ENCODE measurements at regions not wholly inside any gene's neighbourhood (a gene's known extent, or its start where the extent isn't known, plus 50 kb on each side); places are given as distances from the start of the nearest gene placed in this dataset.
"Not testable (repeated sequence)": the region's sequence is repeated elsewhere in the genome, so short reads cannot be mapped to it uniquely, and the experiment has no call there.

- H3K9me3 ChIP-seq (replicated peaks in 1 of 2; ENCODE audit: control insufficient read depth in 1 of 2, insufficient read depth in 1 of 2, low read length in 2 of 2) = peaks cover 0 to 3% of the 10 kb centered on the region in 2 donors
- DNase-seq = no peak
- no peaks in the 10 kb centered on the region for H3K27me3 ChIP-seq (ENCODE audit: control insufficient read depth in 2 of 2, insufficient read depth in 2 of 2, low read length in 2 of 2)
- H3K9ac ChIP-seq (ENCODE audit: insufficient read depth, low read length, poor library complexity, severe bottlenecking) = no peak overlapping the region
- H3K36me3 Mint-ChIP-seq = no peaks in the 10 kb centered on the region
- peaks cover 0 to 4% (median 0%) of the 10 kb centered on the region in 7 donors for H3K9me3 Mint-ChIP-seq
- no CpG with 5 or more reads among the region's 3 CpGs for WGBS (ENCODE audit: insufficient coverage)
- H3K27me3 Mint-ChIP-seq (ENCODE audit: low read depth in 3 of 3) = no peaks in the 10 kb centered on the region
- H3K36me3 ChIP-seq (replicated peaks in 1 of 2; ENCODE audit: control insufficient read depth in 1 of 2, insufficient read depth in 2 of 2, low read length in 2 of 2) = no peaks in the 10 kb centered on the region
- H3K79me2 ChIP-seq (ENCODE audit: insufficient read depth, low read length) = no peaks in the 10 kb centered on the region
- H3K4me2 ChIP-seq (replicated peaks; ENCODE audit: extremely low read depth, low read length, poor library complexity, severe bottlenecking) = no peak overlapping the region
- H3K4me1 Mint-ChIP-seq = no peaks in the 10 kb centered on the region
- no peak overlapping the region for H3K4me3 ChIP-seq (replicated peaks in 1 of 3; ENCODE audit: low read depth in 2 of 3, low read length in 3 of 3)
- TF ChIP-seq CTCF (IDR thresholded peaks at IDR 0.05) = no peak
- H3K4me1 ChIP-seq (ENCODE audit: control insufficient read depth in 1 of 2, insufficient read depth in 2 of 2, low read length in 2 of 2) = no peaks in the 10 kb centered on the region
- intact Hi-C loops (cut with micrococcal nuclease) = no loop called here
- no peaks in the 10 kb centered on the region for H4K20me1 ChIP-seq (ENCODE audit: insufficient read depth, low read length)
- H3K27ac ChIP-seq (ENCODE audit: low read depth in 1 of 2, low read length in 2 of 2) = no peak overlapping the region
- no peak overlapping the region for H2AFZ ChIP-seq (ENCODE audit: insufficient read depth, low read depth, low read length, poor library complexity, severe bottlenecking)
- H3K4me3 Mint-ChIP-seq = no peak overlapping the region
- H3K27ac Mint-ChIP-seq = no peak overlapping the region
Observed at GRCh38 chr17:52965856-52966255, 807.3 kb upstream of the CA10 start.

DNA sequence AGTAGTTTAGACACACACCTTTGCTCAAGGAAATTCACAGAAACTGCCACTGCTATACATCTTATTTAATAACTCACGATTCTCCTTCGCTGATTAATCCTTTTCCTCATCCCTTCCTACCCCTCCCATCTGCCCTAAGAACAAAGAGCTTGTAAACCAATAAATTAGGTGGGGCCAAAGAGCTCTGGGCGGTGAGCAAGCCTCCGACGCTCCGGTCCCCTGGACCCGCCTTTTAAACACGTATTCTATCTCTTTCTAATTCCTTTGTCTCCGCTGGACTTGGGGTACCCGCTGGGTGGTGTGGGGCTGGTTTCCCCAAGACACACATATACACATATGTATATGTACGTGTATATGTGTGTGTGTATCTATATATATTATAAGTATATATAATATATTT is 803.2 kb upstream of the CA10 start:
- H3K79me2 ChIP-seq (ENCODE audit: insufficient read depth, low read length); H3K4me3 Mint-ChIP-seq; H3K4me1 Mint-ChIP-seq; H3K4me1 ChIP-seq (ENCODE audit: control insufficient read depth in 1 of 2, insufficient read depth in 2 of 2, low read length in 2 of 2); H3K9me3 ChIP-seq (replicated peaks in 1 of 2; ENCODE audit: control insufficient read depth in 1 of 2, insufficient read depth in 1 of 2, low read length in 2 of 2); H3K27ac Mint-ChIP-seq; H3K27me3 ChIP-seq (ENCODE audit: control insufficient read depth in 2 of 2, insufficient read depth in 2 of 2, low read length in 2 of 2); H2AFZ ChIP-seq (ENCODE audit: insufficient read depth, low read depth, low read length, poor library complexity, severe bottlenecking); intact Hi-C loops (cut with micrococcal nuclease); H3K36me3 Mint-ChIP-seq; H3K27ac ChIP-seq (ENCODE audit: low read depth in 1 of 2, low read length in 2 of 2); H3K36me3 ChIP-seq (replicated peaks in 1 of 2; ENCODE audit: control insufficient read depth in 1 of 2, insufficient read depth in 2 of 2, low read length in 2 of 2); H3K9ac ChIP-seq (ENCODE audit: insufficient read depth, low read length, poor library complexity, severe bottlenecking); H3K4me3 ChIP-seq (replicated peaks in 1 of 3; ENCODE audit: low read depth in 2 of 3, low read length in 3 of 3); H3K4me2 ChIP-seq (replicated peaks; ENCODE audit: extremely low read depth, low read length, poor library complexity, severe bottlenecking); H4K20me1 ChIP-seq (ENCODE audit: insufficient read depth, low read length); H3K27me3 Mint-ChIP-seq (ENCODE audit: low read depth in 3 of 3); DNase-seq: not testable (repeated sequence)
- 76% methylated on average over 2 of the region's 11 CpGs for WGBS (ENCODE audit: insufficient coverage)
- H3K9me3 Mint-ChIP-seq = peaks cover 0 to 11% (median 2%) of the 10 kb centered on the region in 7 donors
